Panc1 (cell line): ENCODE measurements at regions not wholly inside any gene's neighbourhood (a gene's known extent, or its start where the extent isn't known, plus 50 kb on each side); places are given as distances from the start of the nearest gene placed in this dataset.

Source experiments
- CTCF ChIP-seq: fragments of 450-650 bp; IDR thresholded peaks from 2 replicates; pipeline ENCODE4 v1.5.1; 2017; ENCODE audit warnings: mild to moderate bottlenecking
- REST ChIP-seq, 2 experiments: IDR thresholded peaks; 2 replicates each; pipeline ENCODE4 v1.6.1; 2011 to 2012; ENCODE audit warnings: low read depth in 2 of 2, control low read depth in 1 of 2, low read length in 1 of 2, mild to moderate bottlenecking in 1 of 2, moderate library complexity in 1 of 2; ENCODE audit not compliant: insufficient read depth in 1 of 2

- no peak for TF ChIP-seq CTCF
- no peak for TF ChIP-seq REST (IDR thresholded peaks at IDR 0.05; ENCODE audit: insufficient read depth in 1 of 2, low read depth in 2 of 2, low read length in 1 of 2)
These were observed 89.8 kb upstream of the GNG12 start for GRCh38 chr1:67923074-67923473.
